ENCODE measurements at regions not wholly inside any gene's neighbourhood (a gene's known extent, or its start where the extent isn't known, plus 50 kb on each side); places are given as distances from the start of the nearest gene placed in this dataset.

GRCh38 chr2:119083416-119083815, 75.1 kb downstream of the C1QL2 start:
- no peak for TF ChIP-seq CTCF (IDR thresholded peaks at IDR 0.05)
- no peak for TF ChIP-seq EP300 (IDR thresholded peaks at IDR 0.05)
- no peak for TF ChIP-seq POLR2AphosphoS5 (IDR thresholded peaks at IDR 0.05)
- TF ChIP-seq POLR2A (IDR thresholded peaks at IDR 0.05), result no peak
- H3K27me3 ChIP-seq, result peaks cover 20% of the 10 kb centered on the region
- ATAC-seq, result no peak
- H3K4me1 ChIP-seq, result no peaks in the 10 kb centered on the region
- 57 to 71% methylated on average over 1 to 2 of the region's 7 CpGs for whole genome bisulfite sequencing, 2 donors (ENCODE audit: low coverage in 1 of 2)
- H3K4me3 ChIP-seq, result no peak overlapping the region
- H3K36me3 ChIP-seq, result no peaks in the 10 kb centered on the region
- no peaks in the 10 kb centered on the region for H3K9me3 ChIP-seq
- no peak overlapping the region for H3K27ac ChIP-seq

GRCh38 chr2:119082821-119083400, 75.6 kb downstream of the C1QL2 start:
- 64 to 71% methylated on average over 7 to 10 of the region's 10 CpGs for WGBS, 2 donors (ENCODE audit: low coverage in 1 of 2)
- H3K36me3 ChIP-seq, result no peaks in the 10 kb centered on the region
- H3K27me3 ChIP-seq, result peaks cover 20% of the 10 kb centered on the region
- ATAC-seq, result no peak
- TF ChIP-seq EP300 (IDR thresholded peaks at IDR 0.05), result no peak
- no peaks in the 10 kb centered on the region for H3K4me1 ChIP-seq
- no peak overlapping the region for H3K27ac ChIP-seq
- no peaks in the 10 kb centered on the region for H3K9me3 ChIP-seq
- no peak overlapping the region for H3K4me3 ChIP-seq

- no peak for TF ChIP-seq POLR2A (IDR thresholded peaks at IDR 0.05)
Measured at GRCh38 chr2:119078796-119079195, 79.8 kb downstream of the C1QL2 start.

GRCh38 chr2:119076713-119077112, 81.8 kb downstream of the C1QL2 start:
- no peak for TF ChIP-seq POLR2A (IDR thresholded peaks at IDR 0.05)
- TF ChIP-seq POLR2AphosphoS5 (IDR thresholded peaks at IDR 0.05), result no peak
- TF ChIP-seq CTCF (IDR thresholded peaks at IDR 0.05), result no peak
- TF ChIP-seq EP300 (IDR thresholded peaks at IDR 0.05), result no peak
- Histone ChIP-seq H3K9me3 (no peaks in the 10 kb centered on the region), H3K4me1 (no peaks in the 10 kb centered on the region), H3K36me3 (no peaks in the 10 kb centered on the region), H3K4me3 (no peak overlapping the region), H3K27ac (no peak overlapping the region), H3K27me3 (peaks cover 35% of the 10 kb centered on the region)
- WGBS, 2 donors (ENCODE audit: low coverage in 1 of 2), result 61 to 73% methylated on average over 5 to 7 of the region's 8 CpGs
- no peak for ATAC-seq

More at GRCh38 chr2:119078796-119079195, 79.8 kb downstream of the C1QL2 start:
- H3K4me1 ChIP-seq, result no peaks in the 10 kb centered on the region
- no peak overlapping the region for H3K27ac ChIP-seq
- H3K9me3 ChIP-seq, result no peaks in the 10 kb centered on the region
- 50 to 67% methylated on average over 1 to 2 of the region's 3 CpGs for WGBS, 2 donors (ENCODE audit: low coverage in 1 of 2)
- H3K4me3 ChIP-seq, result no peak overlapping the region
- ATAC-seq, result no peak
- no peaks in the 10 kb centered on the region for H3K36me3 ChIP-seq
- peaks cover 28% of the 10 kb centered on the region for H3K27me3 ChIP-seq

GRCh38 chr2:119073213-119073612, 85.3 kb downstream of the C1QL2 start:
- Histone ChIP-seq H3K9me3 (no peaks in the 10 kb centered on the region), H3K27ac (no peak overlapping the region), H3K27me3 (peaks cover 45% of the 10 kb centered on the region), H3K4me1 (no peaks in the 10 kb centered on the region), H3K36me3 (no peaks in the 10 kb centered on the region), H3K4me3 (no peak overlapping the region)
- TF ChIP-seq POLR2A (IDR thresholded peaks at IDR 0.05) (no peak), POLR2AphosphoS5 (IDR thresholded peaks at IDR 0.05) (no peak), EP300 (IDR thresholded peaks at IDR 0.05) (no peak), CTCF (IDR thresholded peaks at IDR 0.05) (no peak)
- 0 to 51% methylated on average over 2 of the region's 3 CpGs for WGBS, 2 donors (ENCODE audit: low coverage in 1 of 2)
- no peak for ATAC-seq

GRCh38 chr2:119071476-119071875, 87.1 kb downstream of the C1QL2 start:
- peaks cover 53% of the 10 kb centered on the region for H3K27me3 ChIP-seq
- ATAC-seq, result no peak
- H3K9me3 ChIP-seq, result no peaks in the 10 kb centered on the region
- TF ChIP-seq POLR2A (IDR thresholded peaks at IDR 0.05) (no peak), EP300 (IDR thresholded peaks at IDR 0.05) (no peak), CTCF (IDR thresholded peaks at IDR 0.05) (no peak), POLR2AphosphoS5 (IDR thresholded peaks at IDR 0.05) (no peak)
- 56 to 70% methylated on average over 1 of the region's 1 CpG for WGBS, 2 donors (ENCODE audit: low coverage in 1 of 2)
- no peak overlapping the region for H3K4me3 ChIP-seq
- no peak overlapping the region for H3K27ac ChIP-seq
- H3K36me3 ChIP-seq, result no peaks in the 10 kb centered on the region
- H3K4me1 ChIP-seq, result no peaks in the 10 kb centered on the region
